ENCODE measurements at regions not wholly inside any gene's neighbourhood (a gene's known extent, or its start where the extent isn't known, plus 50 kb on each side); places are given as distances from the start of the nearest gene placed in this dataset.

DNA sequence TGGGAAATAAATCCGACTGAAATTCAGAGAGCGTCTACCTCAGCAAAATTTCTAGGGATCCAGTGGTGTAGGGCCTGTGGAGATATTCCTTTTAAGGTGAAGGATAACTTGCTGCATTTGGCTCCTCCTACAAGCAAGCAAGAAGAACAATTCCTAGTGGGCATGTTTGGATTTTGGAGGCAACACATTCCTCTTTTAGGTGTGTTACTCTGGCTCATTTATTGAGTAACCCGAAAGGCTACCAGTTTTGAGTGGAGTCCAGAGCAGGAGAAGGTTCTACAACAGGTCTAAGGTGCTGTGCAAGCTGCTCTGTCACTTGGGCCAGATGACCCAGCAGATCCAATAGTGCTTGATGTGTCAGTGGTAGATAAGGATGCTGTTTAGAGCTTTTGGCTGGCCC, 862.4 kb upstream of the CDH9 start:
- H3K27me3 ChIP-seq (ENCODE audit: control insufficient read depth, low read length): no peaks in the 10 kb centered on the region
- no peaks in the 10 kb centered on the region for H3K4me1 ChIP-seq (ENCODE audit: control insufficient read depth, low read length)
- H3K27ac ChIP-seq (ENCODE audit: low read depth, low read length): no peak overlapping the region
- H3K9me3 ChIP-seq (ENCODE audit: control insufficient read depth, insufficient read depth, low read length): no peaks in the 10 kb centered on the region
- H3K9me2 ChIP-seq (replicated peaks; ENCODE audit: control insufficient read depth, low read length): no peaks in the 10 kb centered on the region
- no peaks in the 10 kb centered on the region for H4K20me1 ChIP-seq (ENCODE audit: control insufficient read depth, insufficient read depth, low read depth, low read length)
- no peaks in the 10 kb centered on the region for H3F3A ChIP-seq (ENCODE audit: control insufficient read depth, insufficient read depth)
- TF ChIP-seq, protein P1, sequence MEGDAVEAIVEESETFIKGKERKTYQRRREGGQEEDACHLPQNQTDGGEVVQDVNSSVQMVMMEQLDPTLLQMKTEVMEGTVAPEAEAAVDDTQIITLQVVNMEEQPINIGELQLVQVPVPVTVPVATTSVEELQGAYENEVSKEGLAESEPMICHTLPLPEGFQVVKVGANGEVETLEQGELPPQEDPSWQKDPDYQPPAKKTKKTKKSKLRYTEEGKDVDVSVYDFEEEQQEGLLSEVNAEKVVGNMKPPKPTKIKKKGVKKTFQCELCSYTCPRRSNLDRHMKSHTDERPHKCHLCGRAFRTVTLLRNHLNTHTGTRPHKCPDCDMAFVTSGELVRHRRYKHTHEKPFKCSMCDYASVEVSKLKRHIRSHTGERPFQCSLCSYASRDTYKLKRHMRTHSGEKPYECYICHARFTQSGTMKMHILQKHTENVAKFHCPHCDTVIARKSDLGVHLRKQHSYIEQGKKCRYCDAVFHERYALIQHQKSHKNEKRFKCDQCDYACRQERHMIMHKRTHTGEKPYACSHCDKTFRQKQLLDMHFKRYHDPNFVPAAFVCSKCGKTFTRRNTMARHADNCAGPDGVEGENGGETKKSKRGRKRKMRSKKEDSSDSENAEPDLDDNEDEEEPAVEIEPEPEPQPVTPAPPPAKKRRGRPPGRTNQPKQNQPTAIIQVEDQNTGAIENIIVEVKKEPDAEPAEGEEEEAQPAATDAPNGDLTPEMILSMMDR (IDR thresholded peaks at IDR 0.05; ENCODE audit: low read depth, low read length, poor library complexity, severe bottlenecking): no peak
- TF ChIP-seq EZH2phosphoT487 (IDR thresholded peaks at IDR 0.05; ENCODE audit: borderline replicate concordance, low read length): no peak
- H3K4me3 ChIP-seq (ENCODE audit: low read length): no peak overlapping the region
- H3K79me2 ChIP-seq (ENCODE audit: control insufficient read depth, low read length): no peaks in the 10 kb centered on the region
- H3K36me3 ChIP-seq (ENCODE audit: control insufficient read depth, low read length): no peaks in the 10 kb centered on the region
- H3K4me2 ChIP-seq (ENCODE audit: low read length): no peak overlapping the region

DNA sequence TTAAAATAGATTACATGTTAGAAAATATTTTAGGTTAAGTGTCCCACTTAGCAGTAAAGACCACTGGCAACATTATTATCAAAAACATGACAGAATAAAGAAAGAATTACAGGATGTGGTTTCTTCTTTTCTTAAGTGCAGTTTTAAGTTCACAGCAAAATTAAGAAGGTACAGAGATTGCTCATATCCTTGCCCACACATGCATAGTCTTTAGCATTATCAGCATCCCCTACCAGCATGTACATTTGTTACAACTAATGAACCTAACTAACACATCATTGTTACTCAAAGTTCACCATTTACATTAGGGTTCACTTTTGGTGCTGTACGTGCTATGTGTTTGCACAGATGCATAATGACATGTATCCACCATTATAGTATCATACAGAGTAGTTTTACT, 837.7 kb upstream of the CDH9 start:
- Histone ChIP-seq H3K27ac (ENCODE audit: low read depth, low read length) (no peak overlapping the region), H3K79me2 (ENCODE audit: control insufficient read depth, low read length) (no peaks in the 10 kb centered on the region), H3K4me1 (ENCODE audit: control insufficient read depth, low read length) (no peaks in the 10 kb centered on the region), H3K9me2 (replicated peaks; ENCODE audit: control insufficient read depth, low read length) (no peaks in the 10 kb centered on the region; the same call in 1 of the 2 replicates), H3K27me3 (ENCODE audit: control insufficient read depth, low read length) (no peaks in the 10 kb centered on the region), H3K4me2 (ENCODE audit: low read length) (no peak overlapping the region), H3K36me3 (ENCODE audit: control insufficient read depth, low read length) (no peaks in the 10 kb centered on the region), H4K20me1 (ENCODE audit: control insufficient read depth, insufficient read depth, low read depth, low read length) (no peaks in the 10 kb centered on the region), H3F3A (ENCODE audit: control insufficient read depth, insufficient read depth) (no peaks in the 10 kb centered on the region), H3K9me3 (ENCODE audit: control insufficient read depth, insufficient read depth, low read length) (no peaks in the 10 kb centered on the region), H3K4me3 (ENCODE audit: low read length) (no peak overlapping the region)
- no peak for TF ChIP-seq EZH2phosphoT487 (IDR thresholded peaks at IDR 0.05; ENCODE audit: borderline replicate concordance, low read length)
- TF ChIP-seq, protein P1 (IDR thresholded peaks at IDR 0.05; ENCODE audit: low read depth, low read length, poor library complexity, severe bottlenecking): no peak

DNA sequence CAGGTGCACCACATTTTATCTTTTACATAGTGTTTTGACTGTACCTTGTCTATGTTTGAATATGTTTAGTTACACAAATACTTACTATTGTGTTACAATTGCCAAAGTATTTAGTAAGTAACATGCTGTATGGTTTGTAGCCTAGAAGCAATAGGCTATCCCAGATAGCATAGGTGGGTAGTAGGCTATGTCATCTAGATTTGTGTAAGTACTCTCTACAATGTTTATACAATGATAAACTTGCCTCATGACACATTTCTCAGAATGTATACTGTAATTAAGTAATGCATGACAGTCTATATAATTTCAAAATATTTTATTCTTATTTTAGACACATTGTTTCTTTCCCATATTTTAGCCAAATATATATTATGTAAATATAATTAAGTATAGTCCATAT, 836.8 kb upstream of the CDH9 start:
- no peaks in the 10 kb centered on the region for H3K9me2 ChIP-seq (replicated peaks; ENCODE audit: control insufficient read depth, low read length)
- no peaks in the 10 kb centered on the region for H3K27me3 ChIP-seq (ENCODE audit: control insufficient read depth, low read length)
- no peak overlapping the region for H3K27ac ChIP-seq (ENCODE audit: low read depth, low read length)
- H3F3A ChIP-seq (ENCODE audit: control insufficient read depth, insufficient read depth): no peaks in the 10 kb centered on the region
- no peak overlapping the region for H3K4me2 ChIP-seq (ENCODE audit: low read length)
- no peaks in the 10 kb centered on the region for H3K36me3 ChIP-seq (ENCODE audit: control insufficient read depth, low read length)
- H3K9me3 ChIP-seq (ENCODE audit: control insufficient read depth, insufficient read depth, low read length): no peaks in the 10 kb centered on the region; the same call in 1 of the 2 replicates
- H3K4me1 ChIP-seq (ENCODE audit: control insufficient read depth, low read length): no peaks in the 10 kb centered on the region
- no peak for TF ChIP-seq EZH2phosphoT487 (IDR thresholded peaks at IDR 0.05; ENCODE audit: borderline replicate concordance, low read length)
- TF ChIP-seq, protein P1 (IDR thresholded peaks at IDR 0.05; ENCODE audit: low read depth, low read length, poor library complexity, severe bottlenecking): no peak
- no peak overlapping the region for H3K4me3 ChIP-seq (ENCODE audit: low read length)
- no peaks in the 10 kb centered on the region for H4K20me1 ChIP-seq (ENCODE audit: control insufficient read depth, insufficient read depth, low read depth, low read length)
- no peaks in the 10 kb centered on the region for H3K79me2 ChIP-seq (ENCODE audit: control insufficient read depth, low read length)

DNA sequence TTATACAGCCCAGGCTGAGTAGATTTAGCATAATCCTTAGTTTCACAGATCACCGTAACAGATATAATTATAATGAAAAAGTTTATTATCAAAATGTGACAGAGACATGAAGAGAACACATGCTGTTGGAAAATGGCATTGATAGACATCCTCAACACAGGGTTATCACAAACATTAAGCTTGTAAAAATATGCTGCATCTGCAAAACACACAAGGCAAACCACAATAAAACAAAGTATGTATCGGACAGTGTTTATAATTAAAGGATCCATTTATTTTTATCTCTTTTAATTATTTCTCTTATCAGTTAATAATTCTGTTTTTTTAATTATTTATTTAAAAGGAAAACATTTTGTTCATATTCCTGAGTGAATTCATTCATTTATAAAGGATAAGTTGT, 829.9 kb upstream of the CDH9 start:
- no peak overlapping the region for H3K4me2 ChIP-seq (ENCODE audit: low read length)
- H3K79me2 ChIP-seq (ENCODE audit: control insufficient read depth, low read length): no peaks in the 10 kb centered on the region
- no peaks in the 10 kb centered on the region; the same call in 1 of the 2 replicates for H3K9me3 ChIP-seq (ENCODE audit: control insufficient read depth, insufficient read depth, low read length)
- no peak overlapping the region for H3K27ac ChIP-seq (ENCODE audit: low read depth, low read length)
- no peaks in the 10 kb centered on the region for H3K27me3 ChIP-seq (ENCODE audit: control insufficient read depth, low read length)
- no peaks in the 10 kb centered on the region for H3K9me2 ChIP-seq (replicated peaks; ENCODE audit: control insufficient read depth, low read length)
- H3K4me3 ChIP-seq (ENCODE audit: low read length): no peak overlapping the region
- H3K36me3 ChIP-seq (ENCODE audit: control insufficient read depth, low read length): no peaks in the 10 kb centered on the region
- TF ChIP-seq, protein P1 (IDR thresholded peaks at IDR 0.05; ENCODE audit: low read depth, low read length, poor library complexity, severe bottlenecking): no peak
- TF ChIP-seq EZH2phosphoT487 (IDR thresholded peaks at IDR 0.05; ENCODE audit: borderline replicate concordance, low read length): no peak
- no peaks in the 10 kb centered on the region for H3K4me1 ChIP-seq (ENCODE audit: control insufficient read depth, low read length)
- no peaks in the 10 kb centered on the region for H4K20me1 ChIP-seq (ENCODE audit: control insufficient read depth, insufficient read depth, low read depth, low read length)
- H3F3A ChIP-seq (ENCODE audit: control insufficient read depth, insufficient read depth): no peaks in the 10 kb centered on the region
